DMS 273 (cell line): ENCODE measurements at regions not wholly inside any gene's neighbourhood (a gene's known extent, or its start where the extent isn't known, plus 50 kb on each side); places are given as distances from the start of the nearest gene placed in this dataset.
A peak's percentile ranks its signal among the peaks of the same experiment; 100 is the strongest.

Experiments used
- DNase-seq: peaks from one replicate; lab custom pipeline; 2025; ENCODE audit not compliant: unreplicated experiment; lab: John Stamatoyannopoulos, UW

DNA sequence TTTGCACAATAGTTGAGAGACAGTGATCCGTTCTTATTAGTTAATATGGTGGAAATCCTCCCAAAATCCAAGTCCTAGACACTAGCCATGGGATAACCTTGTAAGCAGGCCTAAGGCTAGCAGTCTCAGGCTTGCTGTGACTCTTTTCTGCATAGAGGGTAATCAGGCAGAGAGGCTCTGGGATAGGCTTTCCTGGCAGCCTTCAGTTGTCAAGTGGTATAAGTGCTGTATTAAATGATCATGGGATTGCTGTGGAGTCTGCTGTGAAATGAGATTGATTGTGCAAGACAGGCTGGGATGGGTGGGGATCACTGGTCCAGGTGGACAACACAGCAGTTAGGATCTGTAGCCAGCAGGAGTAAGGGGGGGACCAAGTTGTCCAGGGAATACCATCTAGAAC, 416.4 kb downstream of the TLE4 start:
- no peak for DNase-seq

DNA sequence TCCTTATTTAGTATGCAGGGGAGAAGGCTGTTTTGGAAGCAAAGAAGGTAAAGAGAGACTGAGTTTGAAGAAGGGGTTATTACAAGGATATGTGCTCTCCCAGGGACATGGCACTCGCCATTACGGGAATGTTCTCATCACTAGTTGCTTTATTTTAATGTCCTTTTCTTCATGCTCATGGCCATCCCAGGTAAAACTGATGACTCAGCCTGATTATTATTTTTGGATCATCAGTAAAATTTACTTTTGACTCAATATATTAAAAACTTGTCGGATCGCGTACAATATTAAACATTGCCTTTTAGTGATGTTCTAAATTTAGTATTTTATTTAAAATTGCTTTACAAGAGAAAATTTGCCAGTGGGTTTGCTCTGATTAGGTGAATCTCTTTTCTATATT, 414.7 kb downstream of the TLE4 start:
- DNase-seq = no peak

DNA sequence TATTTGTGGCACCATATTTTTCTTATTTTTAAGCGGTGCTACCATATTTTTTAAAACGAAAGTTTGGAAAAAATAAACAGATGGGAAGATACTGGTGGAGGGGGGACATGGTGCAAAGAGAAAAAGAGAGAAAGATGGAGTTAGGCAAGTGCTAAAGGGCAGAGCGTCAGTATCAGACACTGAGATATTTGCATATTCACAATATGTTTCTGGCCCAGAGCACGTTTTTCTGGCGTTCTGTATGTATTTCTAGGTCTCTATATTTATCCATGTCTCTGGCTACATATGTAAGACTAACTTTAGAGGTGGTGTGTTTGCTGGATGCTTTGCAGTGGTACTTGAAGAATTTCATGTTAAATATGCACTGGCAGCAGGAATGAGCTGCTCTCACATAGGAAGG, 414.0 kb downstream of the TLE4 start:
- DNase-seq = no peak

DNA sequence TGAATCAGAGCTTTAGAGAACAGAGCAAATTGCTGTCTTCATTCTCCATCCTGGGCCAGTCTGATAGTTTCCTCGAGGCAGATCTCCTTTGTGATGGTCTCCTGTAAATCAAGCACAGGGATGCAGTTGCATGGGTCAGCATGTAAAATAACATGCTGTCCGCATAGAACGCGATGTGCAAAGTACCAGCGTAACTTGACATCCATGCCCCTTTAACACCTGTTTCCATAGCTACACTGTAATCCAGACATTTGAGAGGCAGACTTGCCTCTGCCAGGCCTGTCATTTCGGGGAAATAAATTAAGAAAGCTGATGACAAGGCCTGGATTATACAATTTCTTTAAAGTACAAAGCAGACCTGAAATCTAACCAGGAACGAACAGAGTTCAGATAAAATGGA, 413.5 kb downstream of the TLE4 start:
- DNase-seq = no peak

DNA sequence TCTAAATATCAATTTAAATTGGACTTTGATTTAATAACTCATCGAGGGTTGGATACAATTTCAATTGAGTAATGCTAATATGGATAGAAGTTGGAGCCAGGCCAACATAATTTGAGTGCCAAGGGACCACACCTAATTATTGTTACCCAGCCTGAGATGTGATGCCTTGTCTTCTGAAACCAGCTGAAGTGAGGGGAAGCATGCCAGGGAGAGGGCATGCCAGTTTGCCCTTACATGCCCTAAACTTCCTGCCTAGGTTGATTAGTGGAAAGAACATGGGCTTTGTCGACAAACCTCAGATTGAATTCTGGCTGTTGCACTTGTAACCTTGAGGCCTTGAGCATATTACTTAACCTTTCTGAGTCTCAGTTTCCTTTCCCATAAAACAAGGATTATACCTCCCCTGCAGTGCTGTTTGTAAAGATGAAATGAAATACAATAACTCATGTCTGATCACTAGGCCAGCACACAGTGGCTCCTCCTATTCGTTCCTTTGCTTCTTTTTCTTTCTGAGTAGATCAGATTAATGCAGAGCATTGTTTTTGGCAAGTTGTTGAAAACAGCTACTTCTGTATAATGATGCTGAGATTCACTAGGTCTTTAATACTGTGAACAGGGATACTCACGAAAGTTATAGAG, 412.8 kb downstream of the TLE4 start:
- DNase-seq = peak; percentile 27

DNA sequence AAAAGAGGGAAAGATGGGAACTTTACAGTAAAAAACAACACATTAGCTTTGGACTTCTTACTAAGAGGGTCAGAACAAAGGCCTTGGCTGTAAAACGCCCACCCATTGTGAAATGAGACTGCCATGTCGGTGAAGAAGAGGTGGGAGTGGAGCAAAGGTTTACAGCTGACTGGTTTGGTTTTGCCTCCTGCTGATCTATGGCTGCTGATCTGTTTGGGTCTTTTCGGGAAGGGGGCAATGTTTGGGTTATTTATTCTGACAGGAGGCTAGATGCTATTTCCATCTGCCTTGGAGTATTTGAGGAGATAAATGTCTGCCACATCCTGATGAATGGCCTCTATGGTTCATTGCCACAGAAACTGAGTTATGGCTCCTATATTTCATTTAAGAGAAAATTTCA, 408.7 kb downstream of the TLE4 start:
- no peak for DNase-seq

DNA sequence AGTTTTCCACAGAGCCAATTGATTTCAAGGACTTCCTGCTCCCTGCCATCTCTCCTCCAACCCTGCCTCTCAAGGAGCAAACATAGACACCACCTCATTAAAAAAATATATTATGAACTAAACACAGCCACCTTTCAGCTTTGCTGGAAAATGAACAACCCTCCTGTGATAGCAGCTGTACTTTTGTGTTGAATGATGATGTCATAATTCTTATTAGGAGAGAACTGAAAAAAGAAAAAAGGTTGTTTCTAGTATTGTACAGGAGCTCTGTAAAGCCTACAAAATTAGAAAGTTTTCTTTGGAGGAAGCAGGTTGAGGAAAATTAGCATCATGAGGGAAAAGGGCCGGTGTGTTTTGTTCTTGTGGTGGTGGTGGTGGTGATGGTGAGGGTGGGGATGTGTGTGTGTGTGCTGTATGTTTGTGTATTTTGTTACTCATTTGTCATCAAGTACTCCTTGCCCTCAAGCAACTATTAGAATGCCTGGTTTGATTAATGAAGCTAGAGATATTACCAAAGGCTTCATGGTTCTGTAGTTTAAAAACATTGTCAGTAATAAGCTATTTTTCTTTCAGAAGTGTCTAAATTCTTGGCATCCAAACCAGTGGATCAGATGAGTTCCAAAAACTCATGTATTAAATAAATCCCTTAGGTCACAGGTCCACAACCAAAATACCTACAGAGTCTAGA, 405.9 kb downstream of the TLE4 start:
- DNase-seq = no peak

DNA sequence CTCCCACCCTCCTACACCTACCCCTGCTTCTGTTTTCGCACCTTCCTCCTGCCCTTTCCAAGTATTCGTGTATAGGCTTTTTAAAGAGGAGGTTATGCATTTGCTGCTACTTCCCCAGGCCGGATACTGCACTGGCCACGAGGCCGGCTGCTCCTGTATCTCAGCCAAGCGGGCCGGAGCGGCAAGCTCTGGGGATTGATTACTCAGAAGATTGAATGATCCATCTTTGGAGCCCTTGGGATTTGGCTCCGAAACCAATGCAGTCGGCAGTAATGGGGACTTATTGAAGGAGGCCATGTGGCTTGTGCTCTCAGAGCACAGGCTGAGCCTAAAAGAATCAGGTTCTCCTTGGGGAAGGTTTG, 405.3 kb downstream of the TLE4 start:
- DNase-seq = no peak

DNA sequence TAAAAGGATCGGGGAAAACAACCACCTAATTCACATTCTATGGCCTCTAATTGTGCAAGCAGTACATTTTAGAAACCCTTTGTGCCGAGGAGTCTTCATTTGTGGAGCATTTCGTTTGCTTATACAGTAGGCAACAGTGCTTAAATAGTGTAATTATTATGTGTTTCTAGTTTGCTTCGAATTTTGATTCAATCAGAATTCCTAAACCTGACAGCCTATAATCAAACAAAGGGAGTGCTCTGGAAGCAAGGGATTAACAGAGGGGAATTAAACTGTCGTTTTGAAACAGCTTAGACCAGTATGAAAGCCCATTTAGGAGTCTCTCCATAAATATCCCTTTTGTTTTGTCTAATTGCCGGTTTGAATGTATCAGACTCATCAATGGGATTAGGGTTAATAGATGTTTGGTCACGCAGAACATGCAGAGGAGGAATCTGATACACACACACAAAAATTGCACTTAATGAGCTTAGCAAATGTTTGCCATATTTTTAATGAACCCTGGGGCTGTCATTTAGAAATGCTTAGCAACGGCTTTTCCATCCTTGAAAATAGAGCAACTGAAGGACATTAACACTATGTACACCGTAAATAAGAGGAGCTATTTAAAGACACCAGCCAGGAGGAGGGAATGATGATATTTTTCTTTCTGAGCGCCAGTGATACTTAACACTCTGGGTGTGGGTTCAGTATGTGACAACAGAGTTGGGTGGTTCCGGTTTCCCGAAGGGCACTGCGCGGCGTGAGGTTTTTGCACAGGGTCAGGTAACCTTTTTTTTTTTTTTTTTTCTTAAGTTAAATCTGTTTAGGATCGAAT, 404.7 kb downstream of the TLE4 start:
- DNase-seq = no peak

DNA sequence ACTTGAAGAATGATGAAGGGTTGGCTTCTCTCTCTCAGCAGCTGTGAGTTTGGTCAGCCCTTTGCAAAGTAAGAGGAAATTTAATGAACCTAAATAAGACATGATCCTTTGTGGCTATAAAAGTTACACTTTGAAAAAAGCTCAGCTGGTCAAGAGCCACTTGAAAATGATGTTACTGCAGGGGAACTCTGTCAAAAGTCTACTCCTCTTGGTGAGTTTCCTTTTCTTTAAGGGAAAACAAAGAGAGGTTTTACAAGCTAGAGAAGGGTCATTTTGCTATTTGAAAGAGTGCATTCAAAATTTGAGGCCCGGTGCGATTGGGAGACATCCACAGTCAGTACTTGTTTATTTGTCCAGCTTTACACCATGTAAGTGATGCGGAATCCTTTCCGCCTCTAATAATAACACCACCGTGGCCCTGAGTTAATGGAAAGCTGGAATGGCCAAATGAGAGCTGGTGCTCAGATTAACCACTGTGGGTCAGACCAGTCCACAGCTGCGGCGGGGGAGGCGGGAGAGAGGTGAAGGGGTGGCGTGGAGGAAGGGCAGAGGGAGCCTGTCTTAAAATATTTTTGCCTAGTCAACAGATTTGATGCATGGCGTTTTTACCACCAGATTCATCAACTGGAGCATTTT, 404.0 kb downstream of the TLE4 start:
- DNase-seq = no peak

DNA sequence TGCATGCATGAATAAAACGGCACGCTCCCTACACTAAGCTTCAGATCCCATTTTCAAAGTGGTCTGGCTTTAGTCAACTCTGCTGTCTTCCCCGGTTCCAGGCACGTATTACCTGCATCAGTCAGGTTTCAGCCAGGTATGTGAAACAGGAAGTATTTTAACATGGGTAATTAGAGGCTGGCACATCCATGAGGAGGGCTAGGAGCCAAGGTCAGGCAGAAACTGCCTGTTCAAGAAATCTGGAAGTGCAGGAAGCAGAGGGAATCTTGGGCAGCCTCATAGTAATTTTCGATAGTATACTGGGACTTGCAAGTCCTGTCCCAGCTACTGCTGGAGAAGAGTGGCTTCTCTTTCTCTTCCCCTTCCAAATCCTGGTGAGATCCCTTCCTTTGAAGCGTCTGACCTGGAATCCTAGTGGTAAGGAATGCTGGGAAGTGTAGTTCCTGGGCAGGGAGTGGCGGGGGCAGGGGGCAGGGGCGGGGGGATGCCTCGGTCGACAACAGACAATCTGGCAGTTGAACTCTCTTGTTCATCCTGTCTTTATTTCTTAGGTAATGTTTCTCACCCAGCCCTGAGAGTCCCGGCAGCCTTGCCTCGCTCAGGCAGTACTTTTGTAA, 403.1 kb downstream of the TLE4 start:
- no peak for DNase-seq

DNA sequence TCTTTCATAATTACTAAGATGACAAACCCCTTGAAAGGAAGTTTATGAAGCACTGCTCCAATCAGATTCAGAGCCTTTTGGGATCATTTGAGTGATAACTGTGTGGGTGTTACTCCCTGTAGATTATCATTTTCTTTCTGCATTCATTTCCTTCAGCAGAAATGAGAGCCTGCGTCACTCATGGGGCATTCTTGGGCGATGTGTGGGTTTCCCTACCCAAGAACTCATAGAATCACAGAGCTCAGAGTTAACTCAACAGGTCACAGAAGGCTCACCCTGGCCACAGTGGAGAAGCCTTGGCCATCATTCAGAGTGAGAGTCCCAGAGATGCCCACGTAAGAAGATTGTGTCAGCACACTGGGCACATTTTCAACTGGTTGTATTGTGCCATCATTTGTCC, 401.9 kb downstream of the TLE4 start:
- no peak for DNase-seq

DNA sequence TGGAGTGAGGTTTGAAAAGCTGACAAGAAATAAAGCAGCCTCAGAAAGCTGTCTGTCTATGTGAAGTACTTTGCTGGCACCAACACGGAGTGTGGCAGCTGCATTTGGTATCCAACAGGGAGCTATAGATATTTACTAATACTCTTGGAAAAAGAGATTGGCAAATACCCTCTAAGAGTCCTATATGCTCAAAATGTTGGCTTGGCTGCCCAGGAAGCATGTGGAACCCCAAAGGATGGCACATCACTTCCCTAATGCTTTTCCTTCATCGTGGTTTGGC, 398.3 kb downstream of the TLE4 start:
- peak; percentile 44 for DNase-seq

DNA sequence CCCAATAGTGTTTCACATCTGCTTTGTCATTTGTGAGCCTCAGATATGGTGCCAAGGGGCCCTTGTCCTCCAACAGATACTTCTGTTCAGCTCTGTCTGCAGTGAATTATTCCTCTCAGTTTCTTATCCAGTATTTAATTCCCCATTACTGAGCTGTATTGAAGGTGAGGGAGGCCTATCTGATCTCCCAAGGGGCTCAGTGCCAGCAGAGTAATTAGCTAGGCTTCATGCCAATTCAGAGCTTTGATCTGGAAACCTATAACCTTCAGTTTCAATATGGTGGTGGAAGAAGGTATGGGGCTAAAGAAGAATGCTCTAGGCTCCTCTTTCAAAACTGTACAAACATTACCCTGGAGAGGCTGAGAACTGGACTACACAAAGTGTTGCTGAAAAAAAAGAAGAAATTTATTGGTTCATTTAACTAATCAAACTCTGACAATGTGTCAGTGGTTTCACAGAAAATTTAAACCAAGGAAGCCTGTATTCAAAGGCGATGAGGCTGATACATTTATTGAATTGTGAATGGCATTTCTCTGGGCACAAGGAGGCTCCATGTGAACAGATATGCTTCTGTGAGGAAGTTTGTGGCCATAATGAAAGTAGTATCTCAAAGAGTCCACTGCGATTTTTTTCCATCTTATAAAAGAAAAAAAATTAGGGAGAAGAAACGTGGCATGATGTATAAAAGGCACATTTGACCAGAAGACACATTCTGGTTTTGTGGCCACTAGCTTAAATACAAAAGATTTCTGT, 397.8 kb downstream of the TLE4 start:
- peak; percentile 79 for DNase-seq

DNA sequence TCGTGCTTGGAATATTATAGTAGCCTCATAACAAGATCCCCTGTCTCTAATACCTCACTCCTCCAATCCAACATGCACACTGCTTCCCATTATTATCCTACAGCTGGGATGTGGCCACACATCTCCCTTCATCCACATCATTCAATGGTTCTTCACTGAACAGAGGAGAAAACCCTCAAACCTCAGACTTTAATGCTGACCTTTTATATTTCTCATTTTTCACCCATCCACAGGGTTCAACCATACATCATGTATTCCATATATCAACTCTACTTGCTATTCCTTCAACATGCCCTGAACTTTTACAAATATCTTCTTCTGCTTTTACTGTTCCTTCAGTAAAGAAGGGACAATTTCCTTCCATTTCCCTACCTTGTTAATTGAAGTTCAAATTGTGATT, 396.8 kb downstream of the TLE4 start:
- DNase-seq = no peak

DNA sequence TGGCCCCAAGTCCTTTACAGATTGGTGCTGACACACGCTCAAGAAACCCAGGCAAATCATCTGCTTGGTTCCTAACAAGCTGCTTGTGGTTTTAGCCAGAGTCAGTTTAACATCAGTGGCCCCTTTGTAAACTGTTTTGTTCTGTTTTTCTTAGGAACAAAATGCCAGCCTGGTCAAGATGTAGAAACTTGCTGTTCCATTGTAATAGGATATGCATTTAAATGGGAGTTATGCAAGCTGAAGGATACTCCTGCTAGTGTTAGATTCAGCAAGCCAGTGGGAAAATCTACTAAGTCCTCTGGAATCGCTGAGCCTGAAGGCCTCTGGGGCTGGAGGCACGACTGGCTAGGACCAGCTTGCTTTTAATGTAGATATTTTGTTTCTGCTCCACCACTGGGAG, 391.1 kb downstream of the TLE4 start:
- no peak for DNase-seq

DNA sequence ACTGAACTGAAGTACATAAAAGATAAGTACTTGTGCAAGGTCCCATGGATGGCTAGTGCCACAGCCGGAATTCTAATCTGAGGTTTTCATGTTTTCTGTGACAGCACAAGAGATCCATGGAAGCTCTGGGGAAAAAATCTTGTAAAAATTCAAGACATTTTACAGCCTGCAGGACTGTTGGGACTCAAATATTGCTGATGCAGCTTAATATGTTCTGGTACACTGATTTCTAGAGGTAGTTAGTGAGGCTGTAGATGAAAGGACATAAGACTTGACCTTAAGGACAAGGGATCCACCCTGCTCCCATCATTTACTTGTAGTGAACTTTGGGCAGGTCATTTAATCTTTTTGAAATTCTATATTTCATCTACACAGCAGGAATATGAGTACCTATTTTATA, 390.4 kb downstream of the TLE4 start:
- no peak for DNase-seq

DNA sequence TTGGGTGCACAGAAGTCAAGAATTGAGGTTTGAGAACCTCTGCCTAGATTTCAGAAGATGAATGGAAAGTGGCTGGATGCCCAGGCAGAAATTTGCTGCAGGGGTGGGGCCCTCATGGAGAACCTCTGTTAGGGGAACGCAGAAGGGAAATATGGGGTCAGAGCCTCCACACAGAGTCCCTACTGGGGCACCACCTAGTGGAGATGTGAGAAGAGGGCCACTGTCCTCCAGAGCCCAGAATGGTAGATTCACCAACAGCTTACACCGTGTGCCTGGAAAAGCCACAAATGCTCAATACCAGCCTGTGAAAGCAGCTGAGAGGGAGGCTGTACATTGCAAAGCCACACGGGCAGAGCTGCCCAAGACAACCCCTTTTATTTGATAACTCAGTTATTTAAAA, 383.5 kb downstream of the TLE4 start:
- DNase-seq = peak; percentile 5

DNA sequence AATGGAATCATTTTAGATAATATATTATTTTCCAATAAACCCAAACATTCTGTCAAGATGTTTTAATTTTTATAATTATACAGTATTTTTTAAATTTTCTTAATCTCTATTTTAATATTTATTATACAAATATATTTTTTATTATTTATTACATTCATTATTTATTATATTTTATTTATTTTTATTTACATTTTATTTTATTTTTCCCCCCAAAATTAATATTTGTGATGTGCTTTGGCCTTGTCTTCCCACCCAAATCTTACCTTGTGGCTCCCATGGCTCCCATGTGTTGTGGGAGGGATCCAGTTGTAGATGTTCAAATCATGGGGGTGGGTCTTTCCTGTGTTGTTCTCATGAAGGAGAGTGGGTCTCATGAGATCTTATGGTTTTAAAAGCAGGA, 382.1 kb downstream of the TLE4 start:
- DNase-seq = no peak

DNA sequence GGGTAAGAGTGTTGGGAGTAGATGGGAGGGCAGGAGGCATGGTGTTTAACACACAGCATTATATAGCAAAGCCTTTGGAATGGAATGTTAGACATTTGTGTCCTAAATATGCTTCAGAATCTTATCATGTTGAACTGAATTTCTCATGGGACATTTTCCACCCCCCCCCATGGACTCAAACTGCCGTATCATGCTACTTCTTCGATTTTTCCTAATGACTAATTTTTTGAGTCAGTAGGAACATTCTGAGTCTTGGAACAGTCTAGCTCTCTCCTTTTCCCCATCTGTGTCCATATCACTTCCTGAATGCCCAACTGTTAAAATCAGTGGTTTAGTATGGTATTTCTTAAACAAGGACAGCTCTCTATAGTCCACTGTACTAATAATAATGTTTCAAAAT, 380.6 kb downstream of the TLE4 start:
- no peak for DNase-seq

DNA sequence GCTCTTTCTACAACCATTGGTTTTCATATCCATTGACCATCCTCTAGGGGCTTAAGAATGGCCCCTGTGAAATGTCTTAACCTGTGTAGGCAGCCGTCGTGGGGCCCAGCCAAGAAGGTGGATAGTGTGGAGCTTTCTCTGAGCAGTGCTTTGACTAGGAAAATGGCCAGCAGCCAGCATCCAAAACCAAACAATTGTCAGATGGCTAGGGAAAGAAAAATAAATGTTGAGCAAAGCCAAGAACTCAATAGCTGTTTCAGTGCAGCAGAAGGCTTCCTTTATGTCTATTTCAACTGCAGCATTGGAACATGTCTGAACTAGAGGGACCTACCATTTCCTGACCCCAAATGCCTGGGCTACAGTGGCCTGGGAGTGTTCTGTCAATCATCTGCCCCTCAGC, 374.9 kb downstream of the TLE4 start:
- DNase-seq = peak; percentile 65
